ENCODE measurements at regions not wholly inside any gene's neighbourhood (a gene's known extent, or its start where the extent isn't known, plus 50 kb on each side); places are given as distances from the start of the nearest gene placed in this dataset.

DNA sequence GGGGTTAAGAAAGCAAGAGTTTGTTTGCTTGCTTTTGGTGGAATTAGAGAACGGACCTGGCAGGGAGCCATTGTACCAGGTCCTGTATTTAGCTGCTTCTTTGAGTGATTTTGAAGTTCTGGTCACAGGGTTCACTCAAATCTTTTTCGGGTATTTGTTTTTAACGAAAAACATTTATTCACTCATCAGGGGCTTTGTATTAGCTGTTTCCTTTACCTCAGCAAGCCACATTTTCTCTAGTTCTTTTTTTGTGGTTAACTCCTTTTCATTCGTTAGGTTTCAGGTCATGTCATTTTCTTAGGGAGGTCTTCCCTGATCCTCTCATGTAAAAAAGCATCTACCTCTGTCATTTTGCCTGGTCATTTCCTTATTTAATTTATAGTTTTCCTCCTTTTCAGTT lies 1502.2 kb downstream of the GRIK2 start:
- TF ChIP-seq GABPA (IDR thresholded peaks at IDR 0.05; ENCODE audit: low read depth) (no peak), FOXM1 (IDR thresholded peaks at IDR 0.05; ENCODE audit: low read depth) (no peak), RCOR1 (IDR thresholded peaks at IDR 0.05; ENCODE audit: low read length) (no peak), JUND (IDR thresholded peaks at IDR 0.05) (no peak), FOXJ3 (CRISPR knock-in tag; IDR thresholded peaks at IDR 0.05) (no peak), TAF1 (IDR thresholded peaks at IDR 0.05; ENCODE audit: borderline replicate concordance, low read depth, low read length) (no peak), EP300 (IDR thresholded peaks at IDR 0.05; ENCODE audit: borderline replicate concordance in 1 of 2, low read depth in 1 of 2, low read length in 1 of 2) (no peak), TCF12 (IDR thresholded peaks at IDR 0.05) (no peak), RFX5 (IDR thresholded peaks at IDR 0.05; ENCODE audit: low read length) (no peak)
- TF ChIP-seq, protein P1, sequence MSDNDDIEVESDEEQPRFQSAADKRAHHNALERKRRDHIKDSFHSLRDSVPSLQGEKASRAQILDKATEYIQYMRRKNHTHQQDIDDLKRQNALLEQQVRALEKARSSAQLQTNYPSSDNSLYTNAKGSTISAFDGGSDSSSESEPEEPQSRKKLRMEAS (IDR thresholded peaks at IDR 0.05; ENCODE audit: low read depth) = no peak
- TF ChIP-seq, protein P2, sequence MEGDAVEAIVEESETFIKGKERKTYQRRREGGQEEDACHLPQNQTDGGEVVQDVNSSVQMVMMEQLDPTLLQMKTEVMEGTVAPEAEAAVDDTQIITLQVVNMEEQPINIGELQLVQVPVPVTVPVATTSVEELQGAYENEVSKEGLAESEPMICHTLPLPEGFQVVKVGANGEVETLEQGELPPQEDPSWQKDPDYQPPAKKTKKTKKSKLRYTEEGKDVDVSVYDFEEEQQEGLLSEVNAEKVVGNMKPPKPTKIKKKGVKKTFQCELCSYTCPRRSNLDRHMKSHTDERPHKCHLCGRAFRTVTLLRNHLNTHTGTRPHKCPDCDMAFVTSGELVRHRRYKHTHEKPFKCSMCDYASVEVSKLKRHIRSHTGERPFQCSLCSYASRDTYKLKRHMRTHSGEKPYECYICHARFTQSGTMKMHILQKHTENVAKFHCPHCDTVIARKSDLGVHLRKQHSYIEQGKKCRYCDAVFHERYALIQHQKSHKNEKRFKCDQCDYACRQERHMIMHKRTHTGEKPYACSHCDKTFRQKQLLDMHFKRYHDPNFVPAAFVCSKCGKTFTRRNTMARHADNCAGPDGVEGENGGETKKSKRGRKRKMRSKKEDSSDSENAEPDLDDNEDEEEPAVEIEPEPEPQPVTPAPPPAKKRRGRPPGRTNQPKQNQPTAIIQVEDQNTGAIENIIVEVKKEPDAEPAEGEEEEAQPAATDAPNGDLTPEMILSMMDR (IDR thresholded peaks at IDR 0.05) = no peak
- TF ChIP-seq, protein P3, sequence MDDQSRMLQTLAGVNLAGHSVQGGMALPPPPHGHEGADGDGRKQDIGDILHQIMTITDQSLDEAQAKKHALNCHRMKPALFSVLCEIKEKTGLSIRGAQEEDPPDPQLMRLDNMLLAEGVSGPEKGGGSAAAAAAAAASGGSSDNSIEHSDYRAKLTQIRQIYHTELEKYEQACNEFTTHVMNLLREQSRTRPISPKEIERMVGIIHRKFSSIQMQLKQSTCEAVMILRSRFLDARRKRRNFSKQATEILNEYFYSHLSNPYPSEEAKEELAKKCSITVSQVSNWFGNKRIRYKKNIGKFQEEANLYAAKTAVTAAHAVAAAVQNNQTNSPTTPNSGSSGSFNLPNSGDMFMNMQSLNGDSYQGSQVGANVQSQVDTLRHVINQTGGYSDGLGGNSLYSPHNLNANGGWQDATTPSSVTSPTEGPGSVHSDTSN (IDR thresholded peaks at IDR 0.05) = no peak
- TF ChIP-seq, protein P4, sequence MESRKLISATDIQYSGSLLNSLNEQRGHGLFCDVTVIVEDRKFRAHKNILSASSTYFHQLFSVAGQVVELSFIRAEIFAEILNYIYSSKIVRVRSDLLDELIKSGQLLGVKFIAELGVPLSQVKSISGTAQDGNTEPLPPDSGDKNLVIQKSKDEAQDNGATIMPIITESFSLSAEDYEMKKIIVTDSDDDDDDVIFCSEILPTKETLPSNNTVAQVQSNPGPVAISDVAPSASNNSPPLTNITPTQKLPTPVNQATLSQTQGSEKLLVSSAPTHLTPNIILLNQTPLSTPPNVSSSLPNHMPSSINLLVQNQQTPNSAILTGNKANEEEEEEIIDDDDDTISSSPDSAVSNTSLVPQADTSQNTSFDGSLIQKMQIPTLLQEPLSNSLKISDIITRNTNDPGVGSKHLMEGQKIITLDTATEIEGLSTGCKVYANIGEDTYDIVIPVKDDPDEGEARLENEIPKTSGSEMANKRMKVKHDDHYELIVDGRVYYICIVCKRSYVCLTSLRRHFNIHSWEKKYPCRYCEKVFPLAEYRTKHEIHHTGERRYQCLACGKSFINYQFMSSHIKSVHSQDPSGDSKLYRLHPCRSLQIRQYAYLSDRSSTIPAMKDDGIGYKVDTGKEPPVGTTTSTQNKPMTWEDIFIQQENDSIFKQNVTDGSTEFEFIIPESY (IDR thresholded peaks at IDR 0.05; ENCODE audit: borderline replicate concordance, low read depth) = no peak
- TF ChIP-seq, protein P5, sequence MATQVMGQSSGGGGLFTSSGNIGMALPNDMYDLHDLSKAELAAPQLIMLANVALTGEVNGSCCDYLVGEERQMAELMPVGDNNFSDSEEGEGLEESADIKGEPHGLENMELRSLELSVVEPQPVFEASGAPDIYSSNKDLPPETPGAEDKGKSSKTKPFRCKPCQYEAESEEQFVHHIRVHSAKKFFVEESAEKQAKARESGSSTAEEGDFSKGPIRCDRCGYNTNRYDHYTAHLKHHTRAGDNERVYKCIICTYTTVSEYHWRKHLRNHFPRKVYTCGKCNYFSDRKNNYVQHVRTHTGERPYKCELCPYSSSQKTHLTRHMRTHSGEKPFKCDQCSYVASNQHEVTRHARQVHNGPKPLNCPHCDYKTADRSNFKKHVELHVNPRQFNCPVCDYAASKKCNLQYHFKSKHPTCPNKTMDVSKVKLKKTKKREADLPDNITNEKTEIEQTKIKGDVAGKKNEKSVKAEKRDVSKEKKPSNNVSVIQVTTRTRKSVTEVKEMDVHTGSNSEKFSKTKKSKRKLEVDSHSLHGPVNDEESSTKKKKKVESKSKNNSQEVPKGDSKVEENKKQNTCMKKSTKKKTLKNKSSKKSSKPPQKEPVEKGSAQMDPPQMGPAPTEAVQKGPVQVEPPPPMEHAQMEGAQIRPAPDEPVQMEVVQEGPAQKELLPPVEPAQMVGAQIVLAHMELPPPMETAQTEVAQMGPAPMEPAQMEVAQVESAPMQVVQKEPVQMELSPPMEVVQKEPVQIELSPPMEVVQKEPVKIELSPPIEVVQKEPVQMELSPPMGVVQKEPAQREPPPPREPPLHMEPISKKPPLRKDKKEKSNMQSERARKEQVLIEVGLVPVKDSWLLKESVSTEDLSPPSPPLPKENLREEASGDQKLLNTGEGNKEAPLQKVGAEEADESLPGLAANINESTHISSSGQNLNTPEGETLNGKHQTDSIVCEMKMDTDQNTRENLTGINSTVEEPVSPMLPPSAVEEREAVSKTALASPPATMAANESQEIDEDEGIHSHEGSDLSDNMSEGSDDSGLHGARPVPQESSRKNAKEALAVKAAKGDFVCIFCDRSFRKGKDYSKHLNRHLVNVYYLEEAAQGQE (IDR thresholded peaks at IDR 0.05; ENCODE audit: low read depth, low read length) = no peak
